NCI-H82 treated with DMSO at 0.1 percent for 48 hours (cell line): ENCODE measurements at regions not wholly inside any gene's neighbourhood (a gene's known extent, or its start where the extent isn't known, plus 50 kb on each side); places are given as distances from the start of the nearest gene placed in this dataset.

Experiments used
- DNase-seq: peaks from one replicate; lab custom pipeline; 2025; ENCODE audit not compliant: unreplicated experiment; lab: John Stamatoyannopoulos, UW

DNA sequence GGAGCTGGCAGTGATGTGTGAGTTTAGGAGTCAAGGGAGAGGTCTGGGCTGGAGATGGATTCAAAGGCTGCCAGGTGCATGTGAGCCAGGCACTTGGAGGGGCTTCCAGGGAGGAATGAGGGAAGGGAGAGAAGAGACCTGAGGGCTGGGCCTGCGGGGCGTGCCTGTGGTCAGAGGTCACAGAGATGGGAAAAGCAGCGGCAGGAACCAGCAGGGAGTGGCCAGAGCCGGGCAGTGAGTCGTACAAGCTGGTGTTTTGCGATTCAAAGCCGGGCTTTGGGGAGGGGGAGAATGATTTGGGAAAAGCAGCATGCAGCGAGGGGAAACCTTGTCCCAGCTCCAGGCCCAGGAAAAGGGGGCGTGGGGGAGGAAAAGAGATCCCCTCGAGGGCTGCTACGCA lies 96.9 kb upstream of the RTL6 start:
- no peak for DNase-seq

DNA sequence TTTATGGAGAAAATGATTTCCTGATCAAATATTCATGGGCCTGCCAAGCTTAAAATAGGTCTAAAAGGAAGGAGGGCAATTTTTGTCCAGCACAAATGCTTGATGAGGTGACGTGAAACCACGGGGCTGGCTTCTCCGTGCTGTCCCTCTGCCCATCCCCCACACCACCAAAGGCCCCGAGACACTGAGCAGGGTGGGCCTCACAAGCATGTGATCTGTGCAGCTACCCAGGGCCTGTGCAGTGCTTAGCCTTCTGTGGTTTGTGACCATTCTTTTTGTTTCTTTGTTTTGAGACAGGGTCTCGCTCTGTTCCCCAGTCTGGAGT lies 94.8 kb upstream of the RTL6 start:
- DNase-seq: no peak

DNA sequence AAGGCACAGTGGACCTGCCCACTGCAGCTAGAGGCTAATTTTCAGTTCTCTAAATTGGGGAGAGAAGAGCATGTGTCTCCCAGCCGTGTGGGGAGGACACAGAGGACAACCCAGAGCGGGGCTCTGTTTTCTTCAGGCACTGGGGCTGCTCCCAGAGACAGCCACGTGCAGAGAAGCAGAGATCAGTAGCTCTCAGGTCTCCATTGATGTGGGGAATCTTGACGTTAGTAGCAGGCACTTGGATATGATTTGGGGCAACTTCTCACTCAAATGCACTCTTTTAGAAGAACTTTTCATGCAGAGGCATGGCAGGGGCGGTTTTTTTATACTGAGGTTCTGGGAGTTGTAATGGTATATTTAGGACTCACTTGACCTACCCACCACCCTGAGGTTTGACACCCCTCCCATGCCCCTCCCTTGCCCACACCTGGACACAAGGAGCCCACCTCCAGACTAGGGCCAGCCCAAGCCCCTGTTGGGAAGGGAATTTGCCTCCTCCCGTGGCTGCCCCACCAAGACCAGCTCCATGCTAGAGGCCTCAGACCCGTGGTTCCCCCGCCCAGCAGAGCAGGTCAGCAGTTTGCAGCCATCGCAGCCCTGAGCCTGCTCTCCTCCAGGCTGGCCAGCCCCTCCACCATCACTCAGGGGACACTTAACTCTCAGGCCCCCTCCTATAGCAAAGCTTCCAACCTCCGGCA lies 94.2 kb upstream of the RTL6 start:
- no peak for DNase-seq

DNA sequence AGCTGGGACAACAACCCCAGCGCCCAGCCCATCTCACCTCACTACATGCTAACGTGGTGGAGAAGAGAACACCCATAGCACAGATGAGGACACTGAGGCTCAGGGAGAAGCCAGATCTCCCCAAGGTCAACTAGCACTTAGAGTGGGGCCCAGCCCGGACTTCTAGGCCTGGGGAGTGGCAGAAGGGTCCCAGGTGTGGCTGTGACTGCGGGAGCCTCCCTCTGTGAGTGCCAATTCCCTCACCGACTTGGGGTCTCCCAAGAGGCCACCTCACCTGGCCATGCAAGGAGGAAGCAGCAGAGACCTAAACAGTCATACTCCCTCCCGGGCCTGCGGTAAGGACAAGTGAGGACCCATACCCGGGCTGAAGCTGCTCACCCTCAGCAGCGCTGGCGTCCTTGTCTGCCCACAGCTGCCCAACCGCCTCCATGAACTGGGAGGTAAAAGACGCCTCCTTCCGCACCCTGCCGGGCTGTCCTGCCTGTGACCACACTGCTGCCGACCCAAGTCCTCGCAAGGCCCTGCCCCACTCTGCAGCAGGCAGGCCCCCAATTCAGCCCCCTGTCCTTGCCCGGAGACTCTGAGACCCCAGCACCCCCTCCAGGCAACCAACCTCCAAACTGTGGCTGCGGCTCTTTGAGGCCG lies 93.2 kb upstream of the RTL6 start:
- no peak for DNase-seq

- DNase-seq: no peak
Measured at GRCh38 chr22:44590291-44590690, 92.3 kb upstream of the RTL6 start.

- DNase-seq: no peak
Measured at GRCh38 chr22:44589831-44590230, 91.8 kb upstream of the RTL6 start.

DNA sequence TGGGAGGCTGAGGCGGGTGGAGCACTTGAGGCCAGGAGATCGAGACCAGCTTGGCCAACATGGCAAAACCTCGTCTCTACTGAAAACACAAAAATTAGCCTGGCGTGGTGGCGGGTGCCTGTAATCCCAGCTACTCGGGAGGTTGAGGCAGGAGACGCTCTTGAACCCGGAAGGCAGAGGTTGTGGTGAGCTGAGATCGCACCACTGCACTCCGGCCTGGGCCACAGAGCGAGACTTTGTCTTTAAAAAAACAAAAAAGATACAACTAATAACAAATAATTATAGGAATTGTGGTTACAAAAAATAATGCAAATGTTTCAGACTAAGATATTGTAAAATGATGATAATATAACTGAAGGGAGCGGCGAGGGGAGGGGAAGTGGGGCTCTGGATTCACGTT lies 90.3 kb upstream of the RTL6 start:
- DNase-seq: no peak

GRCh38 chr22:44587737-44588310 lies 89.8 kb upstream of the RTL6 start:
- no peak for DNase-seq

DNA sequence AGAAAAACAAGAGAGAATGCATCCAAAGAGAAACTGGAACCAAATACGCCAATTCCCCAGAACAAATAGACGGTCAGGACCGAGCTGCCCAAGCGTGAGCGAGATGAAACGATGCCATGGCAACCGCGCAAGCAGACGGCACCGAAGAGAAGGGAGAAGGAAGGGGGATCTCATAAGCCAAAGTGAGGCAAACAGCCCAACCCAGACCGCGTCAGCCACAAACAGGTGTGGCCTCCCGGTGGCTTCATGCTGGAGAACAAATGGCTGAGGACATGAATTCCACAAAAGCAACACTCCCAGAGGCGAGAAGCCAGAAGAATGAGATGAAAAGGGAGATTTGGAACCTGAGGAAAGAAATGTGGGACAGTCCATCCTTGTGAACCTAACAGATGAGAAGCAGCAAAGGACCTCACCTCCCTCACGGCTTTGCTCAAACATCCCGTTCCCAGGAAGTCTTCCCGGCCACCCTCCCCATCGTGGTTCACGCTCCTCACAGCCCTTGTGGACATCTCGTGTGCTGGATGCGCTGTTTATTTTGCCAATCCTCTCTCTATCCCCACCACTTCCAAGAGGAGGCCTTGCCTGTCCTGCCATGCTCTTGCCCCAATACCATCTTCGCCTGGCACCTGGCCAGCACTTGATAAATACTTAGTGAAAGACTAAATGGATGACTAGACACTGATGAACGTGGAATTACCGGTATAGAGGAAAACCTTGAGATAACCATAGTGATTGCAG lies 89.1 kb upstream of the RTL6 start:
- no peak for DNase-seq

- DNase-seq: no peak
Measured at GRCh38 chr22:44586351-44586990, 88.4 kb upstream of the RTL6 start.

DNA sequence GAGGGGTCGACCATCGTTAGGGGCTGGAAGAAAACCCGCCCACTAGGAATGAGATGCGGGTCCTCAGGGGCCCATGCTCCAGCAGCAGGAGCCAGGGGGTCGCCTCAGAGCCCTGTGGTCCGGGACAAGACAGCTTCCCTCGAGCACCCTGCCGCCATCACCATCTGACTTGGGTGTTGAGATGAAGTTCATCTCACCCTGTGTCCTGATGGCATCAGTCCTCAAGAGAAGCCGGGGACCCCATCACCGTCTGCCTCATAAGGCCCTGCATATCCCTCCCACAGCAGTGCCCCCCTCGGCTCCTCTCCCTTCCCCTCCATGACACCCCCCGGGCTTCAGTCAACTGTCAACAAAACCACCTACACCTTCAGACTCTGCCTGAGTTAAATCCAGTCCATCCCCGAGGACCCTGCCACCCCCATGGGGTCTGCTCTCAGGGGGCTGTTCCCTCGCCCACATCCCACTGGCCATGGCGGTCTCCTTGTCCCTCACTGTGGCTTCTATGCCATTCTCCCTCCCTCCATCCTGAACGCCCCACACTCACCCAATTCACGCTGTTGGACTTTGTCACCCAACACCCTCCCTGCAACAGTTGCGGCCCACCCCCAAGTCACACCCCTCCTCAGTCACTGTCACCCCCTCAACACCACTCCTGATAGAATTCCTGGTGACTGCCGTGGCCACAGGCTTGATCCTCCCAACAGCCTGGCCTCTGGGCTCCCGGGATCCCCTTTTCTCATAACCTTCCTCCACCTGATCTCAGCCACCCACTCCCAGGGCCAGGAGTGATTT lies 87.7 kb upstream of the RTL6 start:
- no peak for DNase-seq

DNA sequence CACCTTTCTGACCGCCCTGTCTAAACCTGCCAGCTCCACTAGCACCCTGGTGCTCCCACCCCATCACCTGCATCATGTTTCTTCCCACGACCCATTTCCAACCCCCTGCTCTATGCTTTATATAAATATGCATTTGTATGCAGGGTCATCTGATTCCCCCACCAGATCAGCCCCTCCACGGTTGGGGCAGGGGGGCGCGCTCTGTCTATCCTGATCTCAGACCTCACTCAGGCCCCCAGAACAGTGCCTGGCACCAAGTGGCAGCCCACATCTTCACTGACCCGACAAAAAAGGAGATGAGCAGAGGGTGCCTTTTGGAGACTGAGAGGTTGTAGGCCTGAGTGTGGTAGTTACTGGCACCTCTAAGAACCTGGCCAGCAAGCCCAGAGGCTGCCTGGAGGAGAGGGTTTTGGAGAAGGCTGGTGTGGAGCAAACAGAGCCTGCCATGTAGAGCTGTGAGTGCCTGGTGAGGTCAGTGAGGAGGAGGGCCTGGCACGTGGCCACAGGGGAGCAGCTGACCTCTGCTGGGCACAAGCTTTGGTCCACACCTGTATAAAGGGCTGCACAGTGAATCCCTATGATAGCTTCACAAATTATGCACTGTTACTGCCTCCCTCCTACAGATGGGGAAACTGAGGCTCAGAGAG lies 86.3 kb upstream of the RTL6 start:
- no peak for DNase-seq

DNA sequence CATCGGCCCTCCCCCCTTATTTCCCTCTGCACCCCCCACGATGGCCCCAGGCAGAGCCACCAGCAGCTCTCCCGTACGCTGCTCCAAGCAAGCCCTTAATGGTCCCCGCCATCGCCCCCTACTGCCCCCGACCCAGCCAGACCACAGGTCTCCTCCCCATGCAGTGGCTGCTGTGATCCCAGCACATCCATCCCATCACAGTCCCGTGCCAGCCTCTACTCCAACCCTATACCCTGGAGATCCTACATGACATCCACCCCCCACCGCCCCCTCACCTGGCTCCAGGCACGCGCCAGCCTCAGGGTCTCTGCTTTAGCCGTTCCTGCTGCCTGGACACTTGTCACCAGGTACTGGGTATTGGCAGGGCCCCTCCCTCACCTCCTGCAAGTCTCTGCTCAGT lies 85.8 kb upstream of the RTL6 start:
- DNase-seq: no peak

DNA sequence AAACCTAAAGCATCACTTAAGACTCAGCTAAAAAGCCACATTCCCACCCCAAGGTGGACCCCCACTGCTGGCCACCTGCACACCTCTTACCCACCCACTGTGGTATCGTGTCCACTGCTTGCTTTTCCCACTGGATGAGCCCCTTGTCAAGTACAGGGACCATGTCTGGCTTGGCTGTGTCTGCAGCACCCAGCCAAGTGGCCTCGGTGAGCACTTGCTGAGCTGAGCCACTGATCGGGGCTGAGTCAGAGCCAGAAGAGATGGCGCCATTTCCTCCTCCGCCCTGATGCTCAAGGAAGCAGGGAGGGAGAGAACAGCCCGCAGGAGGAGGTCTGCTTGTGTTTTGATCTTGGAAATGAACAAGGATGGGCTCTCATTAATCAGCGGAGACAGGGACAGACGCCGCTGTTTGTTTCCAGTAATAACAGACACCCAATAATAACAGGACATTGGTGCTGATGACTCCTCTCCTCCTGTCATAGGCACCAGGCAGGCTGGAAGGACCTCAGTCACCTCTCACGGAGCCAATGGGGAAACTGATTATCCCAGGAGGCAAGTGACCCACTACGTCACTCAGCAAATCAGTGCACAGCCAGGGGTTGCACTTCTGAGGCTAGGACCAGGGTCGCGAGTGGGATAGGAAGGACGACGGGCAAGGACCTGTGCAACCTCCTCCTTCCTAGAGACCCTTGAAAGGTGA lies 85.2 kb upstream of the RTL6 start:
- DNase-seq: no peak

GRCh38 chr22:44582016-44582415 lies 84.0 kb upstream of the RTL6 start:
- DNase-seq: no peak

- no peak for DNase-seq
Measured at GRCh38 chr22:44581096-44581435, 83.0 kb upstream of the RTL6 start.

DNA sequence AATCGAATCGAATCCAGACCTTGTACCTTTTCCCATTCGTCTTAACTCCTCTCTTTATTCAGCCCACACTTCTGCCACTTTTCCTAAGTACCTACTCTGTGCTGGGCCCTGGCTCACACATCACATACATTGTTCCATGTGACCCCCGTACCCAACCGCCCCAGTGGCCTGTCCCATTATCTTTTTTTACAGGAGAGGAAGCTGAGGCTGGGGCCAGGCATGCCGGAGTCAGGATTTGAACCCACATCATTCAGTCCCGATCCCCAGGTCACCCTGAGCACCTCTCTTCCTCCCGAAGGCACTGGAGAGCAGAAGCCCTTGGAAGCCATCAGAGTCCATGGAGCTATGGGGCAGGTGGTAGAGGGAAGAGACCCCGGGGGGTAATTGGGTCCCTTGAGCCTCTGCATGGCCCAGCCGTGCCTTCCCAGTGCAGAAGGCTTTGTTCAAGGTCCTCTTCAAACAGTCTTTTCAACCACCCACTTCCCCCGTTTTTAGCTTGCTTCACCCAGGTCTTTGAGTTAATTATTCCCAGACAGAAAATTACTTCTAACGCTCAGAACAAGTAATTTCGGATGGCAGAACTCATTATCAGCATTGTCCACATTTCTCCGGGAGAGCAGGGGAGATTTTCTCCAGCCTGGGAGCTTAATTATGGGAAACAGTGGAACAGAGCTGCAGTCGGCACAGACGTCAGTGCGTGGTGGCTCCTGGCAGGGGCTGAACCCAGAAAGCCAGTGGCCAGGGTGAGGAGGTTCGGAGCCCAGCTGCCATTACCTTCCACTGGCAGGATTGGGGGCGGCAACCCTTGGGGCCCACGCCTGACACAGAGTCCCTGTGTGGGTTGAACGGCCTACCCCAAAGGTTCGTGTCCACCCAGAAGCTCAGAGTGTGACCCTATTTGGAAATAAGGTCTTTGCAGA lies 82.4 kb upstream of the RTL6 start:
- no peak for DNase-seq

DNA sequence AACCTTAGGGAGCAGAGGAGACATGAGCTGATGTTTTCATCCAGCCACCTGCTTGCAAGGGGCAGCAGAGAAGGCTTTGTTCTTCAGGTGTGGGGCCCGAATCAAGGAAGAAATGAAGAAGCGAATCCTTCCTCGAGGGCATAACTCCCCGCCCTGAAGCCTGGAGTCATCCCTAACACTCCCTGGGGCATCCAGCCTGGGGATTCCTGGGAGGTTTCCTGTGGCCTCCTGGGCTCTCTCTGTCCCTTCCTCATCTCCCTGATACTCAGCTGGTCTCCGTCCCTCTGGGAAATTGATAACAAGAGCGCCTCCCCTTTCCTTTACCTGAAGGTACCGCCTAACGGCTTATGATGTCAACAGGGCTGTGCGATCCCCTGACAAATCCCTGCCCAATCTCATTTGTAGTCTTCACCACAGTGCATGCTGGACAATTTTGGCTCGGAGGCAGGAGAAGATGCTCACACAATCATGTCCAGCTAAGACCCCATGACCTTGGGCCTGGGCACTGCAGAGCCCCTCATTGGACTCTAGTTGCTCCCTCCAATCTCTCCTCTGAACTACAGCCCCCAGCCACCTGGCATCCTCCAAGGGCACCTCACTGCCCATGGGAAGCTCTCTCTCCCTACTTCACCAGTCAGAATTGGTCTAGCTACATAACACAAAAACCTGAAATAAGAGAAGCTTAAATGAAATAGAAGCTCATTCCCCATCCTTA lies 80.6 kb upstream of the RTL6 start:
- no peak for DNase-seq
